GM12878 (cell line): ENCODE measurements at regions not wholly inside any gene's neighbourhood (a gene's known extent, or its start where the extent isn't known, plus 50 kb on each side); places are given as distances from the start of the nearest gene placed in this dataset.

Experiments used
- CTCF ChIP-seq, 3 experiments: IDR thresholded peaks in 2 of 3; conservative IDR thresholded peaks in 1 of 3; 2 replicates each; pipeline ENCODE4 v1.5.1; 2011; ENCODE audit warnings: low read depth in 3 of 3, low read length in 3 of 3, mild to moderate bottlenecking in 3 of 3, control low read depth in 2 of 3, moderate library complexity in 2 of 3, inconsistent platforms in 1 of 3, mixed read lengths in 1 of 3; ENCODE audit not compliant: control insufficient read depth in 2 of 3, insufficient read depth in 1 of 3; ENCODE audit errors: extremely low read depth in 1 of 3
- EZH2 ChIP-seq: IDR thresholded peaks from 2 replicates; pipeline ENCODE4 v1.6.1; 2012; ENCODE audit warnings: low read depth, mild to moderate bottlenecking, control low read depth, inconsistent platforms, low read length, borderline replicate concordance; ENCODE audit not compliant: control insufficient read depth
- HDAC6 ChIP-seq: fragments of 200-600 bp; sonication (generic); IDR thresholded peaks from one replicate; pipeline ENCODE4 v1.8.0; 2017; ENCODE audit warnings: antibody characterized with exemption; ENCODE audit not compliant: unreplicated experiment
- LARP7 ChIP-seq: fragments of 450-650 bp; IDR thresholded peaks from 2 replicates; pipeline ENCODE4 v1.6.1; 2017; ENCODE audit warnings: mild to moderate bottlenecking
- NRF1 ChIP-seq: conservative IDR thresholded peaks from 2 replicates; pipeline ENCODE4 v1.6.1; 2011; ENCODE audit warnings: mild to moderate bottlenecking, low read depth, low read length, improper control_type of control experiment
- PAX8 ChIP-seq: fragments of 450-650 bp; IDR thresholded peaks from 2 replicates; pipeline ENCODE4 v1.6.1; 2017; ENCODE audit warnings: mild to moderate bottlenecking, moderate library complexity
- PBX3 ChIP-seq: IDR thresholded peaks from 2 replicates; pipeline ENCODE4 v1.6.1; 2011; ENCODE audit warnings: mild to moderate bottlenecking, low read depth, low read length, moderate library complexity; ENCODE audit not compliant: insufficient replicate concordance
- RELA ChIP-seq: fragments of 450-650 bp; IDR thresholded peaks from 2 replicates; pipeline ENCODE4 v1.8.0; 2014; ENCODE audit warnings: borderline replicate concordance; ENCODE audit not compliant: partially characterized antibody
- SP1 ChIP-seq: IDR thresholded peaks from one replicate; pipeline ENCODE4 v1.6.1; 2011; ENCODE audit warnings: low read depth, low read length
- TAF1 ChIP-seq: IDR thresholded peaks from 2 replicates; pipeline ENCODE4 v1.6.1; 2011; ENCODE audit warnings: mild to moderate bottlenecking, low read depth, low read length, borderline replicate concordance
- USF1 ChIP-seq: IDR thresholded peaks from 2 replicates; pipeline ENCODE4 v1.6.1; 2011; ENCODE audit warnings: borderline replicate concordance, low read depth, mild to moderate bottlenecking, moderate library complexity, mixed read lengths, low read length; ENCODE audit not compliant: insufficient read depth; ENCODE audit errors: extremely low read length
- ZZZ3 ChIP-seq: IDR thresholded peaks from 2 replicates; pipeline ENCODE4 v1.6.1; 2011; ENCODE audit warnings: low read depth; ENCODE audit not compliant: control insufficient read depth, insufficient read length

GRCh38 chr1:68916221-68916902, 419.5 kb upstream of the DEPDC1 start:
- TF ChIP-seq RELA (no peak), USF1 (no peak), CTCF (IDR thresholded peaks at IDR 0.05 in 2 of 3, conservative IDR thresholded peaks at IDR 0.05 in 1 of 3; ENCODE audit: control insufficient read depth in 2 of 3, extremely low read depth in 1 of 3, insufficient read depth in 1 of 3, low read depth in 3 of 3, low read length in 3 of 3) (no peak), EZH2 (no peak), TAF1 (no peak), LARP7 (no peak), ZZZ3 (no peak), NRF1 (no peak), PBX3 (no peak), HDAC6 (no peak), SP1 (no peak), PAX8 (no peak)
